Stimulated activated CD8-positive, alpha-beta memory T cell treated with anti-CD3 and anti-CD28 coated beads, Interleukin-12 subunit alpha, Interleukin-12 subunit beta, amount 100 ng/mL, for 24 hours (primary cell): ENCODE measurements at regions not wholly inside any gene's neighbourhood (a gene's known extent, or its start where the extent isn't known, plus 50 kb on each side); places are given as distances from the start of the nearest gene placed in this dataset.
A peak's percentile ranks its signal among the peaks of the same experiment; 100 is the strongest.

Experiments used
- DNase-seq: peaks from one replicate; pipeline ENCODE4 v3.0.0-alpha.2; 2020; ENCODE audit errors: extremely low read depth

DNA sequence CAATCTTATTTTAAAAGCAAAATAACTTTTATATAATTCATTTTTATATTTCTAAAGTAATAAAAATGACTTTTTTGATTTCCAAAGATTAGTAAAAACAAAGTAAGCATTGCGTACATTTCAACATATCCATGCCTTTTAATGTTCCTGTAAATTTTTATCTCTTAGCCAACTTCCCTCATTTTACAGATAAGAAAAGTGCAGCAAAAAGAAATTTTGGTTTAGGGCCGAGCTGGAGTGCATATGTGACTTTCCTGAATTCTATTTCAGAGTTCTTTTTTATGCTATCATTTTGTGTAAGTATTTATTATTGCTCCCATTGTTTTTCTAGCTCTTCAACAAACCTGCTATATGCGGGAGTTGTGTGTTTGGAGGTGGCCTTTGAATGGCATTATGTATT is 195.3 kb downstream of the NHLRC3 start:
- no peak for DNase-seq

DNA sequence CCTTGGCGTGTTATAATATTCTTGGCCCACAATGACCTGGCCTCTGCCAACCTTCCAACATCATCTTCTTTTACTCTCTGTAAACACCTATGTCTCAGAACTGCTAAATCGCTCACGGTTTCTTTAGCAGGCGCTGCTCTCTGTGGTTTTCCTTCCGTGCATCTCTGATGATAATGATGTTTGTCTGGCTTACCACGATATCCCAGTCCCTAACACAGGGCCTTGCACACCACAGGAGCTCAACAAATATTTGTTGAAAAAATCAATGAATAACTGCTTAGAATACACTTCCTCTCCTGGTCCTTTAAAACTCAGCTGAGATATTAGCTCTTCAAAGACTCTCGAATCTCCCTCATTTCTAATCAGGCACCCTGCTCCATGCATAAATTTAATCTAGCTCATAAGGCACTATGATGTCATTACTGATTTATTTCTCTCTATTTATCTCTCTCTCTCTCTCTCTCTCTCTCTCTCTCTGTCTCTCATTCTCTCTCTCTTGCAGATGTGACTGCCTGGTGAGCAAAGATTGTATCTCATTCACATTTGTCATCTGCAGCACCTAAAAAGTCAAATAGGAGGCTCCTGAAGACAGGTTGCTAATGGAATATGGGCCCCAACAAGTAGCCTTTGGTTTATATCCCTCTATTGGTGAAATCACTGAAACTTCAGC is 206.4 kb downstream of the NHLRC3 start:
- no peak for DNase-seq

DNA sequence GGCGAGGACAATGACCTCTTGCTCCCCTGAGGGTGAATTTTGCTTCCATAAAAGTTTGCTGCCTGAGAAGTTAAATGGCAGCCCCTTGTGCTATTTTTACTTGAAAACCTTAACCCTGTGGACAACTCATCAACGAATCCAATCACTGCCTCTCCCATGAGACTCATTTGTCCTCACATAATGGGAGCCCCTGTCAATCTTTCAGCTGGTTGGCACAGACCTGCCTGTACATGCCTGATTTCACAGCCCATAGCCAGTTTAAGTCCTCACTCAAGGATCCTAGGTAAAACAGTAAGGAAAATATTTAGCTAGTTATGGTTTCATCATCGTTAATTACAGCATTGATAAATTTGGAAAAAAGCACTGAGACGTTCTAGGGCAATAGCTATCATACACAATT is 207.4 kb downstream of the NHLRC3 start:
- DNase-seq, result no peak

DNA sequence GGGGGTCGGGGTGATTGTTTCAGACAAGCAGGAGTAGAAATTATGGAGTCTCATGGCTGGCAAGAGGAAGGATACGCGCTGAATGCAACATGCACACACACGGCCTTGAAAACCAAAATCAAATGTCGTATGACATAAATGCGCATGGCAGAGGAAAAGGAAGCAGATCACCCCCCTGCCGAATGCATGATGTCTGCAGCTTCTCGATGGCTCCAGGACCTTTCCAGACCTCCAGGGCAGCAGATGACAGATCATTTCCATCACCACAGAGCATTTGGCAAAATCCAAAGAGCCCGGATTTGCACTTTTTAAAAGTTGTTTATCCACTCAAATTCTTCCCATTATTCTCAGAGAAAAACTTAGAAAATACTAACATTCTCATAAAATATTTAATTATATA is 211.7 kb downstream of the NHLRC3 start:
- no peak for DNase-seq

DNA sequence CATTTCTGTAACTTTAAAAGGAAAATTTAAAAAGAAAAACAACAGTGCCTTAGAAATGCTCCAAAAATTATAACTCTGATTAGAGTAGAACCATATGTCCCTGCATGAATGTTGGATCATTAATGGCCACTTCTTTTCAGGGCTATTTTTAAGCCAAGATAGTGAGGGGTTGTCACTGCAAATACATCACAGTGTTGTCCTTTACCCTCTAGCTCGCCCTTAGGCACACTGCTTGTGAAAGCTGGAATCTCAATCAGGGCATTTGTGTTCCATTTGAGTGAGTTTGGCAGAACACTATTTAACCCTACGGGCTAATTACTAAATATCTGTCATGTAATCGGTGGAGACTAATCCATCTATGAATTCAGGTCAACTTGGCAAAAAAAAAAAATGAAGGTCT is 212.2 kb downstream of the NHLRC3 start:
- no peak for DNase-seq

DNA sequence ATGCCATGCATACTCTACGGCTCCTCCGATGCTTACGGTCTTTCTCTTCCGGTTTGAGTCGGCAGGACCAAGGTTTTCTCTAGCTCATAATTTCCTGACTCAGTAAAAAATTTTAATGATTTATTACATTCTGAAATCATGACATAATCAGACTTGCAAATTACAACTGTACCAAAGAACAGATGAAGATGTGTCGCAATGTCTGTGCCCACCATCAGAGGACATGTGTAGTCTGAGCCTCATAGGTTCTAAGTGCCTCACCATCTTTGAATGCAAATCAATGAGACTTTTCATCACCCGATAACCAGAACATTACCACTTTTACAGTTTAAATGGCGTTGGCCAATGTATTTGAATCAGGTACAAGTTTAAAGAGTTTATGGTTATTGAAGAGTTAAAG is 213.1 kb downstream of the NHLRC3 start:
- no peak for DNase-seq

DNA sequence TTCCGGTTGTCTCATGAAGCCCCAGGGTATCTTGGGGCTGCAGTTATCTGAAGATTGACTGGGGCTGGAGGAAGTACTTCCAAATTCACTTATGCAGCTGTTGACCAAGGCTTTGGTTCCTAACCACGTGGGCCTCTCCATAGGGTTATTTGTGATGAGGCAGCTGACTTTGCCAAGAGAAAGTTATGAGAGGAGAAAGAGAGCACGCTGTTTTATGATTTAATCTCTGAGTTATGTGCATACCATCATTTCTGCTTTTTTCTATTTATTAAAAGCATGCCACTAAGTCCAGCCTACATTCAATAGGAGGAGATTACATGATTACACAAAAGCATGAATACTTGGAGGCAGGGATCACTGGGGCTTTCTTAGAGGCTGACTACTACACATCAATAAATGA is 215.5 kb downstream of the NHLRC3 start:
- no peak for DNase-seq

DNA sequence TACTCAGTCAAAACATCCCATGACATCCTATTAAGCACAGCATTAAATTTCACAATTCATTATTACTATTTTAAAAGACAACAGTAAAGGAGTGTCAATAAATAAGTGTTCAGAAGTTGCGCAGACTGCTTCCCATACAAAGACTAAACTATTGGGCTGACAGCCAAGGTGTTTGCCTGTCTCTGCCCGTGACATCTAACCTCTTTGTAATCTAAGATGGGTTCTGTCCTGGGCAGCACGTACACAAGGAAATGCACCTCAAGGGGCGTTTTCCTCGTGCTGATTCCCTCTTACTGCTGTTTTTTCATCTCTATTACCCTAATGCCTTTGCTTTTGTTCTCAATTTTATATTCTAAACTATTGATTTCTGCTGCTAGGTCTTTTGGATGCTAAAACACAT is 216.3 kb downstream of the NHLRC3 start:
- DNase-seq, result no peak

DNA sequence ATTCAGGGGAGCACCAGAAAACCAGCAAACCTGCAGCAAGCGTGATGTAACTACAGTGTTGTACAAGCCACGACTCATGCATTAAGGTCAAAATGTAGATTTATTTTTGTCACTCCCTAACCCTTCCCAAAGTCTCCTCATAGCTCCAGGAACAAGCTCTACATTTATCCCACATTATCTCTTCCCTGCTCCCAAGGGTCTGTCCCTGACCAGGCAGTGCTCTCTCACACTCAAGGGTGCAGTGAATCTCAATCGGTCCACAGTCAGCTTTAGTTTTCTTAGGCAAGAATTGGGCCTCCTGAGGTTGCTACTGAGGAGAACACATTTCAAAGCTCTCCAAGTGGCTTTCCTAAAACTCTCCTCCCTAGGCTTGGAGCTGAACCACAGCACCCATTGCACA is 219.4 kb downstream of the NHLRC3 start:
- no peak for DNase-seq

DNA sequence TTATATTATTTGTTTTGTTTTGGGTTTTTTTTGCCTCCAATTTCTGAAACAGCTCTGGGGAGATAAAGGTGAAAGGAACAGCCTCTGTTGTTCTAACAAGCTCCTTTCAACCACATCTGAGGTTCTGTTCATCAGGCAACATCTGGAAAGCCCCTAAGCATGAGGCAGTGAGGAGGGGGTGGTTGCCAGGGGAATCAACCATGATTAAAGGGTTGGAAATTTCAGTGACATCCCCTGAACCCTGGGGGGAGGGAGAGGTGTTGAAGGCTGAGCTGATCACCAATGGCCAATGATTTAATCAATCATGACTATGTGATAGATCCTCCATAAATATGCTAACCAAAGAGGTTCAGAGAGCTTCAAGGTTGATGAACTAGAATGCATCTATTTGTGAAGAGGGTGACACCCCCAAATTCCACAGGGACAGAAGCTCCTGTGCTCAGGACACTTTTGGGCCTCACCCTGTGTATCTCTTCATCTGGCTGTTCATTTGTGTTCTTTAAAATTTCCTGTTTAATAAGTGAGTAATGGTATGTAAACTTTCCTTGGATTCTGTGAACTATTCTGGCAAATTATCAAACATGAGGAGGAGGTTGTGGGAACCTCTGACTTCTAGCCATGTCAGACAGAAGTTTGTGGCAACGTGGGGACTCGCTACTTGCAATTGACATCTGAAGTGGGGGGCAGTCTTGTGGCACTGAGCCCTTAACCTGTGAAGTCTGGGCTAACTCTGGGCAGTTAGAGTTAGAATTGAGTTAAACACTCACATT is 221.3 kb downstream of the NHLRC3 start:
- DNase-seq, result no peak

DNA sequence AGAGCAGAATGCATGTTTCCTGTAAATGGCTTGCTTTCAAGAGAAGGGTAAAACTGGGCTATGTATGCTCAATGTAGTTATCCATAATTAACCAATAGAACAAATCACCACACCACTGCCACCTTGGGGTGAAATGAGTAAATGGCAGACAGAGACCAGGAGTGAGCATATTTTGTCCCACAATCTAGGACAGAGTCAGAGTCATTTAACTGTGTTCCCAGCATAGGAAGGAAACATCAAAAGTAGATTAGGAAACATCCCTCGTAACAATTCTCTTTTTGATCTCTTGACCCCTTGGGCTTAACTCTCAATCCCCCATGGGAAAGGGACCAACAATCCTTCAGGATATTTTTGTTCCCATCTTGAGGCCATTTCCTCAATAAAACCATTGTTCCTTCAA is 224.8 kb downstream of the NHLRC3 start:
- peak; percentile 3 for DNase-seq

DNA sequence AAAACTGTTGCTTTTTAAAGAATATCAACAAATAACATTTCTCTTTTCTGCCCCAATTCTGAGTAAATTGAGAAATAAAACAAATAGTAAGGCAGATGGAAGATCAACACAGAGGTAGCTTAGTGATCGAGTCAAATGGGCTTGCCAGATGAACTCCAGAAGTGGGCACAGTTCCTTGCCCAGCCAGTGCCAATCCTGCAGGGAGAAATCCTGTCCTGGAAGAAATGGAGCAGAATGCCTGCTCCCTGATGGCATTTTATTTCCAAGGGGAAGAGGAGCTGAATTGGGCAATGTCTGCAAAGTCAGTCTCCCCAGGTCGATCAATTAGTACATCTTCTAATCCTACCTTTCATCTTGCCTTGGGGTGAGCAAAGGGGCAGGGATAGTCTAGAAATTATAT is 225.3 kb downstream of the NHLRC3 start:
- DNase-seq, result no peak

DNA sequence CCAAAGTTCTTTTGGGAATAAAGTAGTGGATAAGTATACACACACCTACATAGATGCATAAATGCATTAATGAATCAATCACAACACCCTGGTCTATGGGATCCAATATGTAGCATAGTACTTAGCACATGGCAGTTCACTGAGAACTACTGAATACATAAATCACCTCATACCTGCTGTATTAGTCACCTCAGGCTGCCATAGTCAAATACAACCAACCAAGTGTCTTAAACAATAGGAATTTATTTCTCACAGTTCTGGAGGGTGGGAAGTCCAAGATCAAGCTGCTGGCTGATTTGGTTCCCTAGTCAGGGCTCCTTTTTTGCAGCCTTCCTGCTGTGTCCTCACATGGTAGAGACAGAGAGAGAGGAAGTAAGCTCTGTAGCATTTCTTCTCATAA is 228.2 kb downstream of the NHLRC3 start:
- DNase-seq, result no peak

DNA sequence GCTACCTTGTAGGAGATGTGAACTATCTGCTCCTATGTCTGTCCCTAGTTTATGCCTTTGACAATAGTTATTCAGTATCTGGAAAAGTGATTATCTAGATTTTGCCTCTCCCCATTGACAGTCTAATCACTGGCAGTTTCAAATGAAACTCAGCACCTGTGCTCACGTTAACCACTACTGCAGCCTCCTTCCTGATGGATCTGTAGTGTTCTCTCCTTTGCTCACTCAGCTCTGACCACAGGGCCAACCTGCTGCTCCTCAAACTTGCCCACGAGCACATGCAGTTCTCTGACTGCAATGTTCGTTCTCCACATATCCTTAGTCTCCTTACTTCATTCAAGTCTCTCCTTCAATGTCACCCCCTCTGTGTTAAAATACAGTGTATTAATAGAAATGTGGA is 230.1 kb downstream of the NHLRC3 start:
- DNase-seq, result no peak

DNA sequence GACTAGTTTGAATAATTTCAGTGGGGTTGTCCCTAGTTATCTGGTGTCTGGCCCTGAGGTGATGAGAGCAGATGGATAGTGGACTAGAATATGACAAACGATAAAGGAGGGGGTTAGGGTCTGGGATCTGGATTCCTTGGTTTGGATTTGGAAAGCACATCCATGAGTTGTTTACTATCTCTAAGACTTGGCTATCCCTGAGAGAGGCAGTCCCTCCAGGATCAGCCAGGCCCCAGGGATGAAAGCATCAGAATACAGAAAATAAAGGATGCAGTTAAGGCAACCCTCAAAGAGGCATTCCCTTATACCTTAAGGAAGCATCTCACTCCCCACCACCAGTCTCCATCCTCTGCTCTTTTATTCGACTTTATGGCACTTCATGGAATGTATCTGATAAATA is 230.7 kb downstream of the NHLRC3 start:
- no peak for DNase-seq

DNA sequence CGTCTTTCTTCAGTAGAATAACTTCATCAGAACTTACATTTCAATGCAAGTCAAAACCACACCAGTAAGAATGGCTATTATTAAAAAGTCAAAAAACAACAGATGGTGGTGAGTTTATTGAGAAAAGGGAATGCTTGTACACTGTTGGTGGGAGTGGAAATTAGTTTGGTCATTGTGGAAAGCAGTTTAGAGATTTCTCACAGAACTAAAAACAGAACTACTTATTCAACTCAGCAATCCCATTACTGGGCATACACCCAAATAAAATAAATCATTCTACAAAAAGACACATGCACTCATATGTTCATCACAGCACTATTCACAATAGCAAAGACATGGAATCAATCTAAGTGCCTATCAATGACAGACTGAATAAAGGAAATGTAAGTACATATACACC is 231.2 kb downstream of the NHLRC3 start:
- no peak for DNase-seq

DNA sequence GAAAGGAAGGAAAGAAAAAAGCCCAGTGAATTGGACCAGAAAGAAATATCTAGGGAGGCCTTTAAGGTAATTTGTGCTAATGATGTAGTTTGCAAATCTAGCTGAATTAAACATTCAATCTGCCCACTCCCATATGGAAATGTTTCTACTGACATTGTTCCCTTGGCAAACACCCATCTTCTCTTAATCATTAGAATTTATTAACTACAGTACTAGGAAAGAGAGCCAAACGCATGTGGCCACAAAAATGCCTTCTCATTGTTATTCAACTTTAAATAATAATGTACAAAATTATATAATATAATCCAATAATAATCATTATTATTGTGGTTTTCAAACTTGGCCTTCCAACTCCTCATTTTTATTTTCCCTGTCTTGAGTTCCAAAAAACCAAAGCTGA is 234.7 kb downstream of the NHLRC3 start:
- DNase-seq, result no peak

DNA sequence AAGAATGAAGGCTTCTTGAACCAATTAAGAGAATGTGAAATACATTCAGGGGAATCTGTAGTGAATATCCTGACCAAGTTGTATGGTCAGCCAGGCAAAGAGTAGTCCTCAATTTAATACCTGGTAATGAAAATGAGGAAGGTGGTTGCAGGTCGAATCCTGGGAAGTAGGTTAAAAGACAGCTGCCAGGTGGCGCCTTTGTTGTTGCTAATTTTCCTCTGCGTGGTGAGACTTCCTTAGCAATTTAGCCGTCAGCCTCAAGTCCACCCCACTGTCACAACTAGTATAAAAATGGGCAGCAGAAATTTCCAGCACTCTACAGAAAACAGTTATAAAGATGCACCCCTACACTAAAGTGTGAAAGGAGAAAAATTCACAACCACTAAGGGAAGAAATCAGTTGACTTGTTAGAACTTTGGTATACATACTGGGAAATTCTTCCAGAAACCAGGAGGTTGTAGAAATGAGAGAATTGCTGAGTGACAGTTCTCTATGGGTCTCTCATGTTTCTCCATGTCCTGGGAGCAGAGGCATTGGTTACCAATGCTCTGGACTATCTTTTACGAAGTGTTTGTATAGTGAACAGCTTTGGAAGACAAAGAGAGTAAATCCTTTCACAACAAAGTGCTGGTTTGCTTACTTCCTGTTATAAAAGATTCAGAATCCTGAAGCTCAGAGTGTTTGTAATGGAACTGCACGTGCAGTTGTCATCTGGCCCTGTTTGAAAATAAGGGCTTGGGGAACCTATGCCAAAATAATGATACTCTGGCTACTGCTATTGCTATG is 235.9 kb downstream of the NHLRC3 start:
- DNase-seq, result no peak

DNA sequence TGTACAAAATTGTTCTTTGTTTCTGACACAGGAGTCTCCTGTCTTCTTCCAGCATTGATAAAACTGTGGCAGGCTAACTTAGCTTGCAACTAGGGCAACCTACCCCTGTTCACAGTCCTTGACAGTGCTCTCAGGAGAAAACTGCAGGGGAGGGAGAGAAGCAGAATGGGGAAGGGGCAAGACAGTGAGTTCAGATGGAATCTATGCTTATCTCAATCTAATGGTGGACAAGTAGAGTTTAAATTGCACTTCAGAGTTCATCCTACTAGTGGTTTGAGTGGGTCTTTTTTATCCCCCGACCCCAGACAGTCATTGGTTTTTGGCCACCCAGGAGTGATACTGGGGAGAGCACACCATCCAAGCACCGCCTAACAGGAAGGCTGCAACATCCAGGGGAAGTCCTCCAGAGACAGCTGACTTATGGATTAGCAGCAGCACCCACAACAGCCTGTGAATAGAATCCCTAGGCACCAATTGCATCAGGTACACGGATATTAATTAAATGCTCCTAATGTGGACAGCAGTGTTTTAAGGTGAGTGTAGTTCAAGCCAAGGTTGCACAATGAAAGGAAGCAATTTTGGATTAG is 236.6 kb downstream of the NHLRC3 start:
- DNase-seq, result no peak

DNA sequence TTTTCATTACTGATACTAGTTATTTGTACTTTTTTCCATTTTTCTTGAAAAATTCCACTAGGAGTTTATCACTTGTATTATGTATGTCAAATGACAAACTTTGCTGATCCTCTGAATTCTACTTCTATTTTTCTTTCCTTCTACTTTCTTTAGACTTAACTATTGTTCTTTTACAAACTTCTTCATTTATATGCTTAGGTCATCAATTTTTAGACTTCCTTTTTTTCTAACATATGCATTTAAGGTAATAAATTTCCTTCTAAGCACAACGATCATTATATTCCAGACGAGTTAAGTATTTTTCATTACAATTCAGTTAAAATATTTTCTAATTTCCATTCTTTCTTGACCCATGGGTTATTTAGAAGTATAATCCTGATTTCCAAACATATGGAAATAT is 240.8 kb downstream of the NHLRC3 start:
- no peak for DNase-seq

DNA sequence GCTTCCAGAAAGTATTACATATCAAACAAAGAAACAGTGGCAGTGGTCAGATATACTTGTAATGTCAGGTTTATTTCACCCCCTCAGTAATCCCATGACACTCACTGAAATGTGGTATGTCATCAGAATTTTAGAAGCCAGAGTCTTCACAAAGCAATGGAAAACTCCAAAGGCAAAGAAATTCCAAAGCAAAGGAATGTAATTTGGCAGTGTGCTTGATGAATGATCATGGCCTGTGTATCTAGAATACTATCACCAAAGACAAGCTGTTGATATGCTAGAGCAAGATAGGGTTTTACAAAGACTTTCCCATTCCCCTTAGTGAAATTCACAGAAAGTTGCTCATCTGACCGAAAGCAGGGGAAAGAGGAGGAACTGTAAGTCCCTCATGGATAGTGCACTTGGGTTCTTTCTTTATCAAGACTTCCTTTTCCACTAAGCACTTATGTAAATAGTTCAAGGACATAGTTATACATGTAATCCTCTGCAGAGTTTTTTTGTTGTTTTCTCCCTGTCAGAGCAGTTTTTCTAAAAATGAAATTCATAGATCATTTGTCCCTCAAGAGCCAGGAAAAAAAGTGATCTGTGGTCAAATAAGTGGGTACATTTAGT is 243.4 kb downstream of the NHLRC3 start:
- DNase-seq, result no peak

DNA sequence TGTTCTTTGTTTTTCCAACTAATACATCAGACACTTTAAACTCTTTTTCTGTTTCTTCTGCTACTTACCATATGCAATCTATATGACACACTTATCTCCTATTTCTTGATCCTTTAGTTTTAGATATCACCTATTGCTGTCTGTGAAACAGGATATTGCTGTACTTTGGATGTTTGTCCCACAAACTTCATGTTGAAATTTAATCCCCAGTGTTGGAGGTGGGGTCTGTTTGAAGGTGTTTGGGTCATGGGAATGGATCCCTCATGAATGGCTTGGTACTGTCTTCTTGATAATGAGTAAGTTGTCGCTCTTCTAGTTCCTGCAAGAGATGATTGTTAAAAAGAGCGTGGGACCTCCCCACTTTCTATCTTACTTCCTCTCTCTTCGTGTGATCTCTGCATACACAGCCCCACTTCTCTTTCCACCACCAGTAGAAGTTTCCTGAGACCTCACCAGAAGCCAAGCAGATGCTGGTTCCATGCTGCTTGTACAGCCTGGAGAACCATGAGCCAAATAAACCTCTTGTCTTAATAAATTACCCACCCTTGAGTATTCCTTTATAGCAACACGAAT is 244.2 kb downstream of the NHLRC3 start:
- no peak for DNase-seq
